ENCODE measurements at regions not wholly inside any gene's neighbourhood (a gene's known extent, or its start where the extent isn't known, plus 50 kb on each side); places are given as distances from the start of the nearest gene placed in this dataset.
A peak's percentile ranks its signal among the peaks of the same experiment; 100 is the strongest.

- H3K9me3 ChIP-seq (ENCODE audit: severe bottlenecking), result no peaks in the 10 kb centered on the region
- DNase-seq (ENCODE audit: low spot score) (no peak), ATAC-seq (ENCODE audit: low read depth) (peak; percentile 49)
- peaks cover 14% of the 10 kb centered on the region for H3K4me1 ChIP-seq (ENCODE audit: insufficient read depth, poor library complexity, severe bottlenecking)
- H3K27me3 ChIP-seq (ENCODE audit: insufficient read depth, poor library complexity, severe bottlenecking), result no peaks in the 10 kb centered on the region
- no peak overlapping the region for H3K4me3 ChIP-seq (ENCODE audit: severe bottlenecking)
- no peak overlapping the region for H3K27ac ChIP-seq (ENCODE audit: poor library complexity, severe bottlenecking)
- TF ChIP-seq, protein P1, sequence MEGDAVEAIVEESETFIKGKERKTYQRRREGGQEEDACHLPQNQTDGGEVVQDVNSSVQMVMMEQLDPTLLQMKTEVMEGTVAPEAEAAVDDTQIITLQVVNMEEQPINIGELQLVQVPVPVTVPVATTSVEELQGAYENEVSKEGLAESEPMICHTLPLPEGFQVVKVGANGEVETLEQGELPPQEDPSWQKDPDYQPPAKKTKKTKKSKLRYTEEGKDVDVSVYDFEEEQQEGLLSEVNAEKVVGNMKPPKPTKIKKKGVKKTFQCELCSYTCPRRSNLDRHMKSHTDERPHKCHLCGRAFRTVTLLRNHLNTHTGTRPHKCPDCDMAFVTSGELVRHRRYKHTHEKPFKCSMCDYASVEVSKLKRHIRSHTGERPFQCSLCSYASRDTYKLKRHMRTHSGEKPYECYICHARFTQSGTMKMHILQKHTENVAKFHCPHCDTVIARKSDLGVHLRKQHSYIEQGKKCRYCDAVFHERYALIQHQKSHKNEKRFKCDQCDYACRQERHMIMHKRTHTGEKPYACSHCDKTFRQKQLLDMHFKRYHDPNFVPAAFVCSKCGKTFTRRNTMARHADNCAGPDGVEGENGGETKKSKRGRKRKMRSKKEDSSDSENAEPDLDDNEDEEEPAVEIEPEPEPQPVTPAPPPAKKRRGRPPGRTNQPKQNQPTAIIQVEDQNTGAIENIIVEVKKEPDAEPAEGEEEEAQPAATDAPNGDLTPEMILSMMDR (IDR thresholded peaks at IDR 0.05; ENCODE audit: poor library complexity, severe bottlenecking), result peak; percentile 69
- H3K36me3 ChIP-seq (ENCODE audit: low read depth), result no peaks in the 10 kb centered on the region
These were observed 625.2 kb downstream of the LMO4 start for GRCh38 chr1:87953732-87954344.

GRCh38 chr1:87955038-87955437 lies 626.4 kb downstream of the LMO4 start:
- Histone ChIP-seq H3K27ac (ENCODE audit: poor library complexity, severe bottlenecking) (peak overlapping the region; percentile 39), H3K4me1 (ENCODE audit: insufficient read depth, poor library complexity, severe bottlenecking) (peaks cover 14% of the 10 kb centered on the region), H3K4me3 (ENCODE audit: severe bottlenecking) (no peak overlapping the region), H3K36me3 (ENCODE audit: low read depth) (no peaks in the 10 kb centered on the region), H3K27me3 (ENCODE audit: insufficient read depth, poor library complexity, severe bottlenecking) (no peaks in the 10 kb centered on the region), H3K9me3 (ENCODE audit: severe bottlenecking) (no peaks in the 10 kb centered on the region)
- TF ChIP-seq, protein P1 (IDR thresholded peaks at IDR 0.05; ENCODE audit: poor library complexity, severe bottlenecking), result no peak
- ATAC-seq (ENCODE audit: low read depth) (no peak), DNase-seq (ENCODE audit: low spot score) (no peak)

- Histone ChIP-seq H3K27ac (ENCODE audit: poor library complexity, severe bottlenecking) (peak overlapping the region; percentile 39), H3K36me3 (ENCODE audit: low read depth) (no peaks in the 10 kb centered on the region), H3K9me3 (ENCODE audit: severe bottlenecking) (no peaks in the 10 kb centered on the region), H3K4me1 (ENCODE audit: insufficient read depth, poor library complexity, severe bottlenecking) (peaks cover 14% of the 10 kb centered on the region), H3K27me3 (ENCODE audit: insufficient read depth, poor library complexity, severe bottlenecking) (no peaks in the 10 kb centered on the region), H3K4me3 (ENCODE audit: severe bottlenecking) (no peak overlapping the region)
- TF ChIP-seq, protein P1 (IDR thresholded peaks at IDR 0.05; ENCODE audit: poor library complexity, severe bottlenecking), result no peak
- peak; percentile 100 for ATAC-seq (ENCODE audit: low read depth)
- peak; percentile 88 for DNase-seq (ENCODE audit: low spot score)
These were observed 627.4 kb downstream of the LMO4 start for GRCh38 chr1:87956072-87956471.

GRCh38 chr1:87956750-87957149 lies 628.1 kb downstream of the LMO4 start:
- TF ChIP-seq, protein P1 (IDR thresholded peaks at IDR 0.05; ENCODE audit: poor library complexity, severe bottlenecking), result no peak
- Histone ChIP-seq H3K27me3 (ENCODE audit: insufficient read depth, poor library complexity, severe bottlenecking) (no peaks in the 10 kb centered on the region), H3K9me3 (ENCODE audit: severe bottlenecking) (no peaks in the 10 kb centered on the region), H3K27ac (ENCODE audit: poor library complexity, severe bottlenecking) (no peak overlapping the region), H3K4me1 (ENCODE audit: insufficient read depth, poor library complexity, severe bottlenecking) (peaks cover 14% of the 10 kb centered on the region), H3K36me3 (ENCODE audit: low read depth) (no peaks in the 10 kb centered on the region), H3K4me3 (ENCODE audit: severe bottlenecking) (no peak overlapping the region)
- no peak for DNase-seq (ENCODE audit: low spot score)
- ATAC-seq (ENCODE audit: low read depth), result no peak

GRCh38 chr1:87957331-87957730 lies 628.7 kb downstream of the LMO4 start:
- H3K27me3 ChIP-seq (ENCODE audit: insufficient read depth, poor library complexity, severe bottlenecking), result no peaks in the 10 kb centered on the region
- no peak overlapping the region for H3K4me3 ChIP-seq (ENCODE audit: severe bottlenecking)
- H3K9me3 ChIP-seq (ENCODE audit: severe bottlenecking), result no peaks in the 10 kb centered on the region
- ATAC-seq (ENCODE audit: low read depth) (no peak), DNase-seq (ENCODE audit: low spot score) (no peak)
- peaks cover 14% of the 10 kb centered on the region for H3K4me1 ChIP-seq (ENCODE audit: insufficient read depth, poor library complexity, severe bottlenecking)
- H3K36me3 ChIP-seq (ENCODE audit: low read depth), result no peaks in the 10 kb centered on the region
- no peak overlapping the region for H3K27ac ChIP-seq (ENCODE audit: poor library complexity, severe bottlenecking)
- TF ChIP-seq, protein P1 (IDR thresholded peaks at IDR 0.05; ENCODE audit: poor library complexity, severe bottlenecking), result no peak

Measured in RWPE2 (cell line).